ENCODE measurements at regions not wholly inside any gene's neighbourhood (a gene's known extent, or its start where the extent isn't known, plus 50 kb on each side); places are given as distances from the start of the nearest gene placed in this dataset.
"Not testable (repeated sequence)": the region's sequence is repeated elsewhere in the genome, so short reads cannot be mapped to it uniquely, and the experiment has no call there.

- DNase-seq (ENCODE audit: low read depth in 2 of 2): no peak
Observed at GRCh38 chr9:115301581-115301980, 183.6 kb upstream of the TNC start.

- no peak for DNase-seq (ENCODE audit: low read depth in 2 of 2)
Observed at GRCh38 chr9:115305543-115305942, 187.6 kb upstream of the TNC start.

GRCh38 chr9:115306865-115307264, 188.9 kb upstream of the TNC start:
- DNase-seq (ENCODE audit: low read depth in 2 of 2): no peak

- DNase-seq (ENCODE audit: low read depth in 2 of 2): no peak
Observed at GRCh38 chr9:115313545-115313944, 195.6 kb upstream of the TNC start.

GRCh38 chr9:115326461-115326860, 208.5 kb upstream of the TNC start:
- DNase-seq (ENCODE audit: low read depth in 2 of 2): no peak

- no peak for DNase-seq (ENCODE audit: low read depth in 2 of 2)
Observed at GRCh38 chr9:115327436-115328122, 209.6 kb upstream of the TNC start.

- no peak for DNase-seq (ENCODE audit: low read depth in 2 of 2)
Observed at GRCh38 chr9:115328228-115328627, 210.3 kb upstream of the TNC start.

GRCh38 chr9:115328677-115329076, 210.7 kb upstream of the TNC start:
- DNase-seq (ENCODE audit: low read depth in 2 of 2): no peak

- DNase-seq (ENCODE audit: low read depth in 2 of 2): no peak
Observed at GRCh38 chr9:115333277-115334070, 215.5 kb upstream of the TNC start.

GRCh38 chr9:115335439-115335838, 217.5 kb upstream of the TNC start:
- no peak for DNase-seq (ENCODE audit: low read depth in 2 of 2)

GRCh38 chr9:115340314-115340713, 222.4 kb upstream of the TNC start:
- no peak for DNase-seq (ENCODE audit: low read depth in 2 of 2)

GRCh38 chr9:115341426-115341825, 223.5 kb upstream of the TNC start:
- no peak for DNase-seq (ENCODE audit: low read depth in 2 of 2)

GRCh38 chr9:115347776-115348175, 229.8 kb upstream of the TNC start:
- DNase-seq (ENCODE audit: low read depth in 2 of 2): not testable (repeated sequence)

GRCh38 chr9:115348936-115349335, 231.0 kb upstream of the TNC start:
- DNase-seq (ENCODE audit: low read depth in 2 of 2): not testable (repeated sequence)

- DNase-seq (ENCODE audit: low read depth in 2 of 2): no peak
Observed at GRCh38 chr9:115349542-115349941, 231.6 kb upstream of the TNC start.

GRCh38 chr9:115350548-115350947, 232.6 kb upstream of the TNC start:
- DNase-seq (ENCODE audit: low read depth in 2 of 2): no peak

GRCh38 chr9:115353681-115354080, 235.7 kb upstream of the TNC start:
- DNase-seq (ENCODE audit: low read depth in 2 of 2): no peak

GRCh38 chr9:115357821-115358220, 239.9 kb upstream of the TNC start:
- no peak for DNase-seq (ENCODE audit: low read depth in 2 of 2)

- no peak for DNase-seq (ENCODE audit: low read depth in 2 of 2)
Observed at GRCh38 chr9:115359017-115359780, 241.2 kb upstream of the TNC start.

GRCh38 chr9:115360122-115360521, 242.2 kb upstream of the TNC start:
- DNase-seq (ENCODE audit: low read depth in 2 of 2): no peak

- no peak for DNase-seq (ENCODE audit: low read depth in 2 of 2)
Observed at GRCh38 chr9:115362101-115362500, 244.1 kb upstream of the TNC start.

GRCh38 chr9:115362640-115363039, 244.7 kb upstream of the TNC start:
- DNase-seq (ENCODE audit: low read depth in 2 of 2): no peak

GRCh38 chr9:115364991-115365390, 247.0 kb upstream of the TNC start:
- no peak for DNase-seq (ENCODE audit: low read depth in 2 of 2)
